ENCODE measurements at regions not wholly inside any gene's neighbourhood (a gene's known extent, or its start where the extent isn't known, plus 50 kb on each side); places are given as distances from the start of the nearest gene placed in this dataset.

- Histone ChIP-seq H3K4me1 (ENCODE audit: control insufficient read depth, insufficient read depth, low read length) (peaks cover 31% of the 10 kb centered on the region), H3K36me3 (ENCODE audit: control insufficient read depth, insufficient read depth, low read length) (no peaks in the 10 kb centered on the region), H3K27me3 (ENCODE audit: control insufficient read depth, insufficient read depth, low read length, poor library complexity, severe bottlenecking) (no peaks in the 10 kb centered on the region), H3K9me3 (ENCODE audit: control insufficient read depth, low read length) (no peaks in the 10 kb centered on the region), H3K4me3 (ENCODE audit: insufficient read depth, low read depth, low read length) (no peak overlapping the region), H3K27ac (ENCODE audit: insufficient read depth, low read depth, low read length, poor library complexity, severe bottlenecking) (peak overlapping the region; percentile 31)
- WGBS, 2 experiments = 16 to 17% methylated on average over 5 of the region's 5 CpGs
These were observed 753.4 kb upstream of the MMS22L start for GRCh38 chr6:98036344-98036923.

DNA sequence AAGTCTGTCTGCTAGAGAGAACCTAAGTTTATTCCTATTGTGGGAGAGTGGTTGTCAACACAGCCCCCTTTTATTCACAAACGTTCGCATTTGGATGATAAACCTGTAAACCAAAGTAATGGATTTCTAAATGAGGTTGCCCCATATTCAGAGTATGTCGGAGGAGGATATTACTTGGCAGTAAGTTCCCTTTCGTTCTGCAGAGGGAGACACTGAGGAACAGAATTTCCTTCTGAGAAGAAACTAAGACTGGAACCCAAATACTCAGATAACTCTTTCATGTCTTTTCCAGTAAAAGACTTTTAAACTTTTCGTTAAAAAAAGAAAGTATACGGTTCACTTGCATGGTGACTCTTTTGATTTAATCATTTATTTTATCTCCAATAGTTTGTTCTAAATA, 754.6 kb upstream of the MMS22L start:
- no peaks in the 10 kb centered on the region for H3K27me3 ChIP-seq (ENCODE audit: control insufficient read depth, insufficient read depth, low read length, poor library complexity, severe bottlenecking)
- H3K27ac ChIP-seq (ENCODE audit: insufficient read depth, low read depth, low read length, poor library complexity, severe bottlenecking) = no peak overlapping the region
- no peaks in the 10 kb centered on the region for H3K36me3 ChIP-seq (ENCODE audit: control insufficient read depth, insufficient read depth, low read length)
- no peak overlapping the region for H3K4me3 ChIP-seq (ENCODE audit: insufficient read depth, low read depth, low read length)
- 71 to 79% methylated on average over 6 of the region's 6 CpGs for WGBS, 2 experiments
- peaks cover 42% of the 10 kb centered on the region for H3K4me1 ChIP-seq (ENCODE audit: control insufficient read depth, insufficient read depth, low read length)
- H3K9me3 ChIP-seq (ENCODE audit: control insufficient read depth, low read length) = no peaks in the 10 kb centered on the region

DNA sequence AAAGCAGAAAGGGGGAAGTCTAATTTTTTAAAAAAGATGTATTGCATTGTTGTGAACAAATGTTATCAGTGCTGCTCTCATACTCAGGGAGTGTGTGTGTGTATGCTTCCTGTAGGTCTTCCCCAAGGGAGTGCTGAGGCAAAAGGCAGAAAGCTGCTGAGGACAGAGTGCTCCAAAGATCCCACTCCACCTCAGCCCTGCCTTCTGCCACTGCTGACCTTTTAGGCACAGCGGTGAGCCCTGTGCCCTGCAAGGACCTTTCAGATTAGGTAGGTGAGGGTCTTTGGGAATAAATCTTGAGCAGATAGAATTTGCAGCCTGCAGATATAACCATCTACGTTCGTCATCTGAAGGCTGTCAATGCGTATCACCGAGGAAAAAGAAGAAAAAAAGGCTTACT, 756.4 kb upstream of the MMS22L start:
- Histone ChIP-seq H3K9me3 (ENCODE audit: control insufficient read depth, low read length) (no peaks in the 10 kb centered on the region), H3K27me3 (ENCODE audit: control insufficient read depth, insufficient read depth, low read length, poor library complexity, severe bottlenecking) (no peaks in the 10 kb centered on the region), H3K4me1 (ENCODE audit: control insufficient read depth, insufficient read depth, low read length) (peaks cover 52% of the 10 kb centered on the region), H3K36me3 (ENCODE audit: control insufficient read depth, insufficient read depth, low read length) (no peaks in the 10 kb centered on the region), H3K27ac (ENCODE audit: insufficient read depth, low read depth, low read length, poor library complexity, severe bottlenecking) (peak overlapping the region; percentile 78), H3K4me3 (ENCODE audit: insufficient read depth, low read depth, low read length) (no peak overlapping the region)
- 23 to 34% methylated on average over 5 of the region's 5 CpGs for WGBS, 2 experiments

- H3K27ac ChIP-seq (ENCODE audit: insufficient read depth, low read depth, low read length, poor library complexity, severe bottlenecking) = peak overlapping the region; percentile 78
- H3K4me3 ChIP-seq (ENCODE audit: insufficient read depth, low read depth, low read length) = no peak overlapping the region
- 7 to 13% methylated on average over 2 to 3 of the region's 3 CpGs for WGBS, 2 experiments
- no peaks in the 10 kb centered on the region for H3K9me3 ChIP-seq (ENCODE audit: control insufficient read depth, low read length)
- H3K4me1 ChIP-seq (ENCODE audit: control insufficient read depth, insufficient read depth, low read length) = peaks cover 57% of the 10 kb centered on the region
- H3K36me3 ChIP-seq (ENCODE audit: control insufficient read depth, insufficient read depth, low read length) = no peaks in the 10 kb centered on the region
- H3K27me3 ChIP-seq (ENCODE audit: control insufficient read depth, insufficient read depth, low read length, poor library complexity, severe bottlenecking) = no peaks in the 10 kb centered on the region
These were observed 757.0 kb upstream of the MMS22L start for GRCh38 chr6:98039904-98040607.

- no peaks in the 10 kb centered on the region for H3K9me3 ChIP-seq (ENCODE audit: control insufficient read depth, low read length)
- H3K4me1 ChIP-seq (ENCODE audit: control insufficient read depth, insufficient read depth, low read length) = peaks cover 57% of the 10 kb centered on the region
- no peaks in the 10 kb centered on the region for H3K36me3 ChIP-seq (ENCODE audit: control insufficient read depth, insufficient read depth, low read length)
- H3K27ac ChIP-seq (ENCODE audit: insufficient read depth, low read depth, low read length, poor library complexity, severe bottlenecking) = peak overlapping the region; percentile 78
- H3K27me3 ChIP-seq (ENCODE audit: control insufficient read depth, insufficient read depth, low read length, poor library complexity, severe bottlenecking) = no peaks in the 10 kb centered on the region
- no peak overlapping the region for H3K4me3 ChIP-seq (ENCODE audit: insufficient read depth, low read depth, low read length)
These were observed 758.0 kb upstream of the MMS22L start for GRCh38 chr6:98041056-98041455.

- peak overlapping the region; percentile 38 for H3K27ac ChIP-seq (ENCODE audit: insufficient read depth, low read depth, low read length, poor library complexity, severe bottlenecking)
These were observed 758.9 kb upstream of the MMS22L start for GRCh38 chr6:98041921-98042320.

DNA sequence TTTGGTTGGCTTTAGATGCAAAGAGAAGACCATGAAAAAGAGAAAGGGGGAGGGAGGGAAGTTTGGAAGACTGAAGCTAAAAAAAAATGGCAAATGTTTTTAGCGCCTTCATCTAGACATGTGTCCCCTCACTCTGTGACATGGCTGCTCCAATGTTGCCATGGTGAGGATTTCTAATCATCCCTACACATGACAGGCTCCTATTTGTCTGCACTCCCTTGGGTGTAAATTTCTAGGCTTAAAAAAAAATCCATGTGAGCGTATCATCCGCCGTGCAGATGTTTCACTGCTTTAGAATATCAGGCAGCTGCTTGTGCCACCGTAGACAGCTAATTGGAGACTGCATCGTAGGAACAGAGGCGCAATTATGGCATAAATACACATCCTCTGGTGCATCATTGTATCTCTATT, 761.1 kb upstream of the MMS22L start:
- peaks cover 46% of the 10 kb centered on the region for H3K4me1 ChIP-seq (ENCODE audit: control insufficient read depth, insufficient read depth, low read length)
- H3K27ac ChIP-seq (ENCODE audit: insufficient read depth, low read depth, low read length, poor library complexity, severe bottlenecking) = no peak overlapping the region
- no peaks in the 10 kb centered on the region for H3K9me3 ChIP-seq (ENCODE audit: control insufficient read depth, low read length)
- H3K36me3 ChIP-seq (ENCODE audit: control insufficient read depth, insufficient read depth, low read length) = no peaks in the 10 kb centered on the region
- H3K4me3 ChIP-seq (ENCODE audit: insufficient read depth, low read depth, low read length) = no peak overlapping the region
- WGBS, 2 experiments = 82 to 89% methylated on average over 7 of the region's 7 CpGs
- H3K27me3 ChIP-seq (ENCODE audit: control insufficient read depth, insufficient read depth, low read length, poor library complexity, severe bottlenecking) = no peaks in the 10 kb centered on the region

More at GRCh38 chr6:98041921-98042320, 758.9 kb upstream of the MMS22L start:
- Histone ChIP-seq H3K9me3 (ENCODE audit: control insufficient read depth, low read length) (no peaks in the 10 kb centered on the region), H3K4me1 (ENCODE audit: control insufficient read depth, insufficient read depth, low read length) (peaks cover 52% of the 10 kb centered on the region), H3K36me3 (ENCODE audit: control insufficient read depth, insufficient read depth, low read length) (no peaks in the 10 kb centered on the region), H3K27me3 (ENCODE audit: control insufficient read depth, insufficient read depth, low read length, poor library complexity, severe bottlenecking) (no peaks in the 10 kb centered on the region), H3K4me3 (ENCODE audit: insufficient read depth, low read depth, low read length) (no peak overlapping the region)
- 22 to 24% methylated on average over 5 of the region's 5 CpGs for WGBS, 2 experiments

DNA sequence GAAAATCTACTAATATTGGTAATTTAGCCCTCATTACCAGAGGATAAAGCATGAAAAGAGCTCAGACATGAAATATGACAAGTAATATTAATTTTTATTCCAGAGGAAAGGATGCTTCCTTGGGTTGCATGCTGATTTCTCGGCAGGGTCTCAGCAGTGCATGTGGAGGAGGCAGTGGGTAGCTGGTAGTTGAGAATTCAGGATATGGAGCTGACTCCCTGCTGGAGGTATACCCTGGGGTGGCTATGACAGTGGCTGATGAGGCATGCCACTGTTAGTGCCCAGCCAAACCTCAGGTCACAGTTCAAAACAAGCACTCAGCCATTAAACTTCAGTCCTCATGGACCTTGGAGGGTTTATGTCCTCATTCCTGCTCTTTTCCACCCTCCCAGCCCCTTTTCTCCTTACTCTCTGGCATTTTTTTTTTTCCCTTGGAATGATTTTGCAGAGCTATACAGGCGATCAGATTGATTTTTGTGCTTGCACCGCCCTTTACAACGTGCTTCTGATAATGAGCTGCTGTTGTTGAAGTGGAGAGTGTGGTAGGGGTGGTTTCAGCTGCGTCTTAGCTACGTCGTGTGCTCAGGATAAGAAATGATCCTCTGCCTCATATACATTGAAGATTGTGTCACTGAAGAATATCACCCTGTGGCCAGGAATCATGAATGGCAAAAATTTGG, 761.9 kb upstream of the MMS22L start:
- H3K9me3 ChIP-seq (ENCODE audit: control insufficient read depth, low read length) = no peaks in the 10 kb centered on the region
- peaks cover 39% of the 10 kb centered on the region for H3K4me1 ChIP-seq (ENCODE audit: control insufficient read depth, insufficient read depth, low read length)
- WGBS, 2 experiments = 71 to 73% methylated on average over 7 of the region's 7 CpGs
- H3K27ac ChIP-seq (ENCODE audit: insufficient read depth, low read depth, low read length, poor library complexity, severe bottlenecking) = no peak overlapping the region
- H3K4me3 ChIP-seq (ENCODE audit: insufficient read depth, low read depth, low read length) = no peak overlapping the region
- H3K36me3 ChIP-seq (ENCODE audit: control insufficient read depth, insufficient read depth, low read length) = no peaks in the 10 kb centered on the region
- H3K27me3 ChIP-seq (ENCODE audit: control insufficient read depth, insufficient read depth, low read length, poor library complexity, severe bottlenecking) = no peaks in the 10 kb centered on the region

- Histone ChIP-seq H3K27ac (ENCODE audit: insufficient read depth, low read depth, low read length, poor library complexity, severe bottlenecking) (no peak overlapping the region), H3K36me3 (ENCODE audit: control insufficient read depth, insufficient read depth, low read length) (no peaks in the 10 kb centered on the region), H3K4me3 (ENCODE audit: insufficient read depth, low read depth, low read length) (no peak overlapping the region), H3K9me3 (ENCODE audit: control insufficient read depth, low read length) (no peaks in the 10 kb centered on the region), H3K27me3 (ENCODE audit: control insufficient read depth, insufficient read depth, low read length, poor library complexity, severe bottlenecking) (no peaks in the 10 kb centered on the region), H3K4me1 (ENCODE audit: control insufficient read depth, insufficient read depth, low read length) (peaks cover 18% of the 10 kb centered on the region)
- 89 to 92% methylated on average over 2 of the region's 2 CpGs for WGBS, 2 experiments
These were observed 764.1 kb upstream of the MMS22L start for GRCh38 chr6:98047164-98047563.

GRCh38 chr6:98047871-98048270, 764.9 kb upstream of the MMS22L start:
- Histone ChIP-seq H3K36me3 (ENCODE audit: control insufficient read depth, insufficient read depth, low read length) (no peaks in the 10 kb centered on the region), H3K27me3 (ENCODE audit: control insufficient read depth, insufficient read depth, low read length, poor library complexity, severe bottlenecking) (no peaks in the 10 kb centered on the region), H3K4me3 (ENCODE audit: insufficient read depth, low read depth, low read length) (no peak overlapping the region), H3K27ac (ENCODE audit: insufficient read depth, low read depth, low read length, poor library complexity, severe bottlenecking) (no peak overlapping the region), H3K4me1 (ENCODE audit: control insufficient read depth, insufficient read depth, low read length) (peaks cover 13% of the 10 kb centered on the region), H3K9me3 (ENCODE audit: control insufficient read depth, low read length) (no peaks in the 10 kb centered on the region)
- 93 to 97% methylated on average over 3 of the region's 3 CpGs for WGBS, 2 experiments

Data from ectodermal cell (in vitro differentiated cells).